Neural cell (in vitro differentiated cells): ENCODE measurements at regions not wholly inside any gene's neighbourhood (a gene's known extent, or its start where the extent isn't known, plus 50 kb on each side); places are given as distances from the start of the nearest gene placed in this dataset.
A peak's percentile ranks its signal among the peaks of the same experiment; 100 is the strongest.

ENCODE experiments used
- H2AFZ ChIP-seq: fragments of 200-600, 300-800 bp; sonication (generic), shearing (Covaris generic); 2 replicates; pipeline ENCODE4 v1.6.0; 2014; ENCODE audit warnings: low read depth, mild to moderate bottlenecking, antibody characterized with exemption, low read length, moderate library complexity
- H3F3A ChIP-seq: fragments of 200-600 bp; shearing (Covaris generic); 2 replicates; pipeline ENCODE4 v1.6.1; 2016; ENCODE audit warnings: mild to moderate bottlenecking, moderate library complexity, mixed read lengths, antibody characterized with exemption, low read length; ENCODE audit not compliant: insufficient read depth, poor library complexity, severe bottlenecking
- H3K27ac ChIP-seq: fragments of 200-600, 300-800 bp; sonication (generic), shearing (Covaris generic); 2 replicates; pipeline ENCODE4 v1.5.1; 2014; ENCODE audit warnings: mild to moderate bottlenecking, low read length, moderate library complexity
- H3K27me3 ChIP-seq: fragments of 300-800, 200-600 bp; sonication (generic), shearing (Covaris generic); 2 replicates; pipeline ENCODE4 v1.6.0; 2014; ENCODE audit warnings: mild to moderate bottlenecking, low read depth, low read length, moderate library complexity; ENCODE audit not compliant: insufficient read depth
- H3K36me3 ChIP-seq: fragments of 300-800, 200-600 bp; sonication (generic), shearing (Covaris generic); 2 replicates; pipeline ENCODE4 v1.5.1; 2014; ENCODE audit warnings: mild to moderate bottlenecking, antibody characterized with exemption, low read length, moderate library complexity; ENCODE audit not compliant: insufficient read depth
- H3K4me2 ChIP-seq: fragments of 300-800, 200-600 bp; sonication (generic), shearing (Covaris generic); 2 replicates; pipeline ENCODE4 v1.6.0; 2014; ENCODE audit warnings: mild to moderate bottlenecking, low read length
- H3K4me3 ChIP-seq: fragments of 300-800, 200-600 bp; sonication (generic), shearing (Covaris generic); 2 replicates; pipeline ENCODE4 v1.5.1; 2014; ENCODE audit warnings: mild to moderate bottlenecking, low read length, moderate library complexity
- H3K79me2 ChIP-seq: fragments of 200-600 bp; shearing (Covaris generic); replicated peaks from 2 replicates; pipeline ENCODE4 v1.6.0; 2014; ENCODE audit warnings: mild to moderate bottlenecking, low read length, moderate library complexity; ENCODE audit not compliant: insufficient read depth
- H3K9ac ChIP-seq: fragments of 300-800, 200-600 bp; sonication (generic), shearing (Covaris generic); 2 replicates; pipeline ENCODE4 v1.6.1; 2016; ENCODE audit warnings: mild to moderate bottlenecking, low read length, mixed read lengths
- H3K9me2 ChIP-seq: fragments of 200-600 bp; shearing (Covaris generic); 2 replicates; pipeline ENCODE4 v1.6.1; 2016; ENCODE audit warnings: mild to moderate bottlenecking, low read length, mixed read lengths; ENCODE audit not compliant: insufficient read depth
- H3K9me3 ChIP-seq: fragments of 200-600, 300-800 bp; sonication (generic), shearing (Covaris generic); 2 replicates; pipeline ENCODE4 v1.6.1; 2016; ENCODE audit warnings: mild to moderate bottlenecking, mixed run types, low read length, moderate library complexity, mixed read lengths
- H4K20me1 ChIP-seq: fragments of 200-600 bp; shearing (Covaris generic); 2 replicates; pipeline ENCODE4 v1.6.1; 2016; ENCODE audit warnings: mild to moderate bottlenecking, mixed run types; ENCODE audit not compliant: insufficient read depth
- EP300 ChIP-seq: fragments of 450-650 bp; conservative IDR thresholded peaks from 2 replicates; pipeline ENCODE4 v1.6.1; 2014; ENCODE audit warnings: antibody characterized with exemption, mild to moderate bottlenecking, moderate library complexity; ENCODE audit not compliant: poor library complexity, severe bottlenecking
- EZH2 ChIP-seq: fragments of 200-600, 300-800 bp; shearing (Covaris generic), sonication (generic); IDR thresholded peaks from 2 replicates; pipeline ENCODE4 v1.6.1; 2014; ENCODE audit warnings: antibody characterized with exemption, low read length, borderline replicate concordance, mild to moderate bottlenecking; ENCODE audit not compliant: insufficient read depth, poor library complexity, severe bottlenecking
- MXI1 ChIP-seq: fragments of 450-650 bp; conservative IDR thresholded peaks from 2 replicates; pipeline ENCODE4 v1.6.1; 2014; ENCODE audit warnings: antibody characterized with exemption, mild to moderate bottlenecking; ENCODE audit not compliant: poor library complexity, severe bottlenecking
- RAD21 ChIP-seq: fragments of 450-650 bp; conservative IDR thresholded peaks from 2 replicates; pipeline ENCODE4 v1.6.1; 2014; ENCODE audit warnings: antibody characterized with exemption, mild to moderate bottlenecking, moderate library complexity
- REST ChIP-seq: IDR thresholded peaks from 2 replicates; pipeline ENCODE4 v1.6.1; 2012; ENCODE audit warnings: borderline replicate concordance
- SMC3 ChIP-seq: fragments of 450-650 bp; conservative IDR thresholded peaks from 2 replicates; pipeline ENCODE4 v1.6.1; 2014; ENCODE audit warnings: antibody characterized with exemption, mild to moderate bottlenecking, moderate library complexity; ENCODE audit not compliant: poor library complexity

GRCh38 chr10:117723343-117723742, 180.8 kb downstream of the EMX2 start:
- Histone ChIP-seq H3K4me2 (no peak overlapping the region), H3K9ac (no peak overlapping the region), H3K9me2 (no peaks in the 10 kb centered on the region), H3K4me3 (no peak overlapping the region), H3K27ac (no peak overlapping the region), H2AFZ (no peak overlapping the region), H3F3A (no peaks in the 10 kb centered on the region), H4K20me1 (no peaks in the 10 kb centered on the region), H3K9me3 (no peaks in the 10 kb centered on the region), H3K36me3 (no peaks in the 10 kb centered on the region), H3K79me2 (no peaks in the 10 kb centered on the region), H3K27me3 (peaks cover 6% of the 10 kb centered on the region)
- no peak for TF ChIP-seq EP300
- TF ChIP-seq EZH2: no peak
- no peak for TF ChIP-seq REST
- TF ChIP-seq SMC3: no peak

- peaks cover 6% of the 10 kb centered on the region for H3K27me3 ChIP-seq
- H3K9me3 ChIP-seq: no peaks in the 10 kb centered on the region
- H3K27ac ChIP-seq: no peak overlapping the region
- peak overlapping the region; percentile 22 for H3K4me3 ChIP-seq
- no peaks in the 10 kb centered on the region for H3K79me2 ChIP-seq
- H2AFZ ChIP-seq: no peak overlapping the region
- H3F3A ChIP-seq: no peaks in the 10 kb centered on the region
- no peak overlapping the region for H3K4me2 ChIP-seq
- no peaks in the 10 kb centered on the region for H3K36me3 ChIP-seq
- H4K20me1 ChIP-seq: no peaks in the 10 kb centered on the region
- peak; percentile 69 for TF ChIP-seq REST
- TF ChIP-seq RAD21: no peak
- no peak for TF ChIP-seq EP300
- TF ChIP-seq MXI1: no peak
- H3K9me2 ChIP-seq: no peaks in the 10 kb centered on the region
- peak overlapping the region; percentile 28 for H3K9ac ChIP-seq
Observed at GRCh38 chr10:117725993-117726392, 183.4 kb downstream of the EMX2 start.
